Ishikawa (cell line): ENCODE measurements at regions not wholly inside any gene's neighbourhood (a gene's known extent, or its start where the extent isn't known, plus 50 kb on each side); places are given as distances from the start of the nearest gene placed in this dataset.

Experiments
- CEBPB ChIP-seq: IDR thresholded peaks from 2 replicates; pipeline ENCODE4 v1.6.1; 2012
- CREB1 ChIP-seq: IDR thresholded peaks from 2 replicates; pipeline ENCODE4 v1.6.1; 2012; ENCODE audit warnings: low read depth
- EGR1 ChIP-seq: IDR thresholded peaks from 2 replicates; pipeline ENCODE4 v1.6.1; 2012
- EP300 ChIP-seq: IDR thresholded peaks from 2 replicates; pipeline ENCODE4 v1.6.1; 2012; ENCODE audit warnings: borderline replicate concordance
- FOXM1 ChIP-seq: IDR thresholded peaks from 2 replicates; pipeline ENCODE4 v1.6.1; 2012; ENCODE audit warnings: low read depth, borderline replicate concordance
- MAX ChIP-seq: IDR thresholded peaks from 2 replicates; pipeline ENCODE4 v1.6.1; 2012
- NFIC ChIP-seq: IDR thresholded peaks from 2 replicates; pipeline ENCODE4 v1.6.1; 2012
- RAD21 ChIP-seq: IDR thresholded peaks from 2 replicates; pipeline ENCODE4 v1.6.1; 2012; ENCODE audit warnings: low read depth
- REST ChIP-seq: IDR thresholded peaks from 2 replicates; pipeline ENCODE4 v1.6.1; 2012; ENCODE audit warnings: low read depth, mild to moderate bottlenecking
- TAF1 ChIP-seq: IDR thresholded peaks from 2 replicates; pipeline ENCODE4 v1.6.1; 2012; ENCODE audit warnings: low read depth, mild to moderate bottlenecking
- TCF12 ChIP-seq: IDR thresholded peaks from 2 replicates; pipeline ENCODE4 v1.6.1; 2012; ENCODE audit warnings: low read depth
- TEAD4 ChIP-seq: IDR thresholded peaks from 2 replicates; pipeline ENCODE4 v1.6.1; 2012
- USF1 ChIP-seq: IDR thresholded peaks from 2 replicates; pipeline ENCODE4 v1.6.1; 2012
- YY1 ChIP-seq: IDR thresholded peaks from 2 replicates; pipeline ENCODE4 v1.6.1; 2012; ENCODE audit warnings: low read depth
- ZBTB7A ChIP-seq: IDR thresholded peaks from 2 replicates; pipeline ENCODE4 v1.6.1; 2012; ENCODE audit warnings: low read depth

DNA sequence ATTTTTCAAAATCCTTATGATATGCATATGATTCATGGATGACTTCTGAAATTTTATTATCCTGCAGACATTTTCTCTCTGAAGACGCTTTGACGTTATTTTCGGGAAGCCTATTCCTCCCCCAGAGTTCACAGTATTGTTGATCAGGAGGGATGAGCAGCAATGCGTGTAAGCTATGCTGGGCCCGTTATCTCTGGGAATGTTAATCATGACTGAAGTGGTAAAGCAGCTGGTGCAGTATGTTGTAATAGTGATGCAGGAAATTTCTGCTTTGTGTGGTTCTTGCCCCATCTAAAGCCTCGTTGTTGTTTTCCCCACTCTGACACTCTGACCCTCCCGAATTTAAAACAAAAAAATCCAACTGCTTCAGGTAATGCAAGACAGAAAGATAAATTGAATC, 1797.8 kb upstream of the WWC1 start:
- TF ChIP-seq CREB1 (no peak), REST (no peak), ZBTB7A (no peak), TEAD4 (no peak), CEBPB (no peak), MAX (no peak), EP300 (no peak), NFIC (no peak), TCF12 (no peak), USF1 (no peak), EGR1 (no peak), FOXM1 (no peak), YY1 (no peak), RAD21 (no peak), TAF1 (no peak)

DNA sequence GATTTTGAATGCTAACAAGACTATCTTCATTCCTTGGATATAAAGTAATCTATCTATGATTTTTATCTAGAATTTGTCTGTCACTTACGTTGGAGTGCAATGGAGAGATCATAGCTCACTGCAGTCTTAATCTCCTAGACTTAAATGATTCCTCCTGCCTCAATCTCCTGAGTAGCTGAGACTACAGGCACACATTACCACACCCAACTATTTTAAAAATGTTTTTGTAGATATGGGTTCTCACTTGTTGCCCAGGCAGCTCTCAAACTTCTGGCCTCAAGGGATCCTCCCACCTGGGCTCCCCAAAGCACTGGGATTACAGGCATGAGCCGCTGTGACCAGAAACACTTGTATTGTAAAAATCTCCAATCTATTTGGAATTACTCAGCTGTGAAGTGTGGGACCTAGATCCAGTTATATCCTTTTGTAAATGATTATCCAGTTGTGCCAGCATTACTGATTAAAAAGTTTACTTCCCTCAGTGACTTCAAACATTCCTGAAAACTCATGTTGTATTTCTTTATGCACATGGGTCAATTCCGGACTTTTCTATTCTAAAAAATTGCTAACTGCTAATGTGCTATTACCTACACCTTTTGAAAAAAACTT, 1793.8 kb upstream of the WWC1 start:
- TF ChIP-seq TEAD4 = no peak
- no peak for TF ChIP-seq TCF12
- no peak for TF ChIP-seq RAD21
- TF ChIP-seq REST = no peak

GRCh38 chr5:166499447-166500240, 1791.8 kb upstream of the WWC1 start:
- no peak for TF ChIP-seq MAX
- TF ChIP-seq EGR1 = no peak
- no peak for TF ChIP-seq YY1
- TF ChIP-seq TAF1 = no peak
- TF ChIP-seq ZBTB7A = no peak
- no peak for TF ChIP-seq TEAD4
- TF ChIP-seq USF1 = no peak
- no peak for TF ChIP-seq RAD21
- no peak for TF ChIP-seq EP300
- no peak for TF ChIP-seq FOXM1
- no peak for TF ChIP-seq NFIC
- no peak for TF ChIP-seq CEBPB
- no peak for TF ChIP-seq CREB1
- TF ChIP-seq TCF12 = no peak
- TF ChIP-seq REST = no peak

DNA sequence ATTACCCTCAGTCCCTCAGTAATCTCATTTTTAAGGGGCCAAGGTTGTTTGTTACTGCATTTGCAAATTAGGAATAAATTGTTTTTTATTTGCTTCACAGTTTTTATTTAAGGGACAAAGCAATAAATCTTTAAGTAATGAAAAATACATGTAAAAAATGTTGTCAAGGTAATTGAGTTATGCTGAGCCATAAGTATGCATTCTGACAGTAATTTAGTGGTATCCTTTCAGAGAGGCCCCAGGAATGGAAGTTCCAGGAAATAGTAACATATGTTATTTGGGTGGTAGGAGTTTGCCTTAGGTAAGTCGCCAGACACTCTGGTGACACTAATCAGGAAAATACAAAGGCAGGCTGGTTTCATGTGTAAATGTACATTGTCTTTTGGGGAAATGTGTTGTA, 1787.9 kb upstream of the WWC1 start:
- TF ChIP-seq RAD21 (no peak), EGR1 (no peak), FOXM1 (no peak), TCF12 (no peak)
